HFF-Myc (cell line): ENCODE measurements at regions not wholly inside any gene's neighbourhood (a gene's known extent, or its start where the extent isn't known, plus 50 kb on each side); places are given as distances from the start of the nearest gene placed in this dataset.
"Not testable (repeated sequence)": the region's sequence is repeated elsewhere in the genome, so short reads cannot be mapped to it uniquely, and the experiment has no call there.

ENCODE experiments used
- DNase-seq: peaks from one replicate; pipeline ENCODE4 v3.0.0-alpha.2; 2011; ENCODE audit warnings: low read depth; ENCODE audit errors: extremely low read depth
- H3K4me3 ChIP-seq: replicated peaks from 2 replicates; pipeline ENCODE4 v1.5.1; 2011; ENCODE audit warnings: low read depth, mild to moderate bottlenecking, control low read depth, low read length
- TF ChIP-seq, protein P1 (sequence below): IDR thresholded peaks from 2 replicates; pipeline ENCODE4 v1.5.1; 2012; ENCODE audit warnings: mild to moderate bottlenecking, low read depth, low read length, control low read depth; ENCODE audit errors: missing control alignments

DNA sequence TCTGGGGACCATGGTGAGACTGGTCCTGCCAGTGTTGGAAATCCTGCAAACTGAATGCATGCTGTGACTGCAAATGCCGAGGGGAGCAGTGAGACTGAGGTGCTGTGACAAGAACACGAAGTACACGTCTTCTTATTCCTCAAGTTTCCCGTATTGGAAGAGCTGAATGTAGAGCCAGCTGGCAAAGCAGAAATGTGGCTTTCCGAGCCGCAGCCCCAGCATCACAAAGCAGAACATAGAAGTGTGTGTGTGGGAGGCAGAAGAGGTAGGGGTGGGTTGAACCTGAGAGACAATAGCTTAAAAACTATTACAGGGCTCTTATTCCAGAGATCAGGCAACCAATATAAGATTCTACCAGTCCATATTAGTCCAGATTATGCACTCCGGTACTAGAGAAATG is 98.8 kb downstream of the CARTPT start:
- H3K4me3 ChIP-seq, result no peak overlapping the region
- TF ChIP-seq, protein P1, sequence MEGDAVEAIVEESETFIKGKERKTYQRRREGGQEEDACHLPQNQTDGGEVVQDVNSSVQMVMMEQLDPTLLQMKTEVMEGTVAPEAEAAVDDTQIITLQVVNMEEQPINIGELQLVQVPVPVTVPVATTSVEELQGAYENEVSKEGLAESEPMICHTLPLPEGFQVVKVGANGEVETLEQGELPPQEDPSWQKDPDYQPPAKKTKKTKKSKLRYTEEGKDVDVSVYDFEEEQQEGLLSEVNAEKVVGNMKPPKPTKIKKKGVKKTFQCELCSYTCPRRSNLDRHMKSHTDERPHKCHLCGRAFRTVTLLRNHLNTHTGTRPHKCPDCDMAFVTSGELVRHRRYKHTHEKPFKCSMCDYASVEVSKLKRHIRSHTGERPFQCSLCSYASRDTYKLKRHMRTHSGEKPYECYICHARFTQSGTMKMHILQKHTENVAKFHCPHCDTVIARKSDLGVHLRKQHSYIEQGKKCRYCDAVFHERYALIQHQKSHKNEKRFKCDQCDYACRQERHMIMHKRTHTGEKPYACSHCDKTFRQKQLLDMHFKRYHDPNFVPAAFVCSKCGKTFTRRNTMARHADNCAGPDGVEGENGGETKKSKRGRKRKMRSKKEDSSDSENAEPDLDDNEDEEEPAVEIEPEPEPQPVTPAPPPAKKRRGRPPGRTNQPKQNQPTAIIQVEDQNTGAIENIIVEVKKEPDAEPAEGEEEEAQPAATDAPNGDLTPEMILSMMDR, result no peak
- DNase-seq, result no peak

DNA sequence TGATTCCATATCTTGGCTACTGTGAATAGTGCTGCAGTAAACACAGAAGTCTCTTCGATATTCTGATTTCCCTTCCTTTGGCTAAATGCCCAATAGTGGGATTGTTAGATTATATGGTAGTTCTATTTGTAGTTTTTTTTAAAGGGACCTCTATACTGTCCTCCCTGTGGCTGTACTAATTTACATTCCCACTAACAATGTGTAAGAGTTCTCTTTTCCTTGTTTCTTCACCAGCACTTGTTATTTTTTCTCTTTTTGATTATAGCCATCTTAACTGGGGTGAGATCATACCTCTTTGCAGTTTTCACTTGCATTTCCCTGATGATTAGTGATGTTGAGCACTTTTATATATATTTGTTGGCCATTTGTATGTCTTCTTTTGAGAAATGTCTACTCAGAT is 102.0 kb downstream of the CARTPT start:
- TF ChIP-seq, protein P1, result no peak
- H3K4me3 ChIP-seq, result no peak overlapping the region
- DNase-seq, result no peak

DNA sequence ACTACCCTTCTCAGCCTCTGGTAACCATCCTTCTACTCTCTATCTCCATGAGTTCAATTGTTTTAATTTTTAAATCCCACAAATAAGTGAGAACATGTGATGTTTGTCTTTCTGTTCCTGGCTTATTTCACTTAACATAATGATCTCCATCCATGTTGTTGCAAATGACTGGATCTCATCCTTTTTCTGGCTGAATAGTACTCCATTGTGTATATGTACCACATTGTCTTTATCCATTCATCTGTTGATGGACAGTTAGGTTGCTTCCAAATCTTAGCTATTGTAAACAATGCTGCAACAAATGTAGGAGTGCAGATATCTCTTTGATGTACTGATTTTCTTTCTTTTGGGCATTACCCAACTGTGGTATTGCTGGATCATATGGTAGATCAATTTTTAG is 103.0 kb downstream of the CARTPT start:
- not testable (repeated sequence) for H3K4me3 ChIP-seq, DNase-seq

DNA sequence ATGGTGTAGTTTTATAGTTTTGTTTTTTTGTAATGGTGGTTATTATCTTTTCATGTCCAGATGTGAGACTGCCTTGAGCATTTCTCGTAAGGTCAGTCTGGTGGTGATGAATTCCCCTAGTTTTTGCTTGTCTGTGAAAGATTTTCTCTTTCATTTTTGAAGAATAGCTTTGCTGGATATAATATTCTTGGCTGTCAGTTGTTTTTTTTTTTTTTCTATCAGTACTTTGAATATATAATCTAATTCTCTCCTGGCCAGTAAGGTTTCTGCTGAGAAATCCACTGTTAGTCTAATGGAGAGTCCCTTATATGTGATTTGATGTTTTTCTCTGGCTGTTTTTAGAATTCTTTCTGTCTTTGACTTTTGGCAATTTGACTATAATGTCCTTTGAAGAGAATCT is 106.9 kb downstream of the CARTPT start:
- no peak overlapping the region for H3K4me3 ChIP-seq
- DNase-seq, result no peak
- TF ChIP-seq, protein P1, result no peak

DNA sequence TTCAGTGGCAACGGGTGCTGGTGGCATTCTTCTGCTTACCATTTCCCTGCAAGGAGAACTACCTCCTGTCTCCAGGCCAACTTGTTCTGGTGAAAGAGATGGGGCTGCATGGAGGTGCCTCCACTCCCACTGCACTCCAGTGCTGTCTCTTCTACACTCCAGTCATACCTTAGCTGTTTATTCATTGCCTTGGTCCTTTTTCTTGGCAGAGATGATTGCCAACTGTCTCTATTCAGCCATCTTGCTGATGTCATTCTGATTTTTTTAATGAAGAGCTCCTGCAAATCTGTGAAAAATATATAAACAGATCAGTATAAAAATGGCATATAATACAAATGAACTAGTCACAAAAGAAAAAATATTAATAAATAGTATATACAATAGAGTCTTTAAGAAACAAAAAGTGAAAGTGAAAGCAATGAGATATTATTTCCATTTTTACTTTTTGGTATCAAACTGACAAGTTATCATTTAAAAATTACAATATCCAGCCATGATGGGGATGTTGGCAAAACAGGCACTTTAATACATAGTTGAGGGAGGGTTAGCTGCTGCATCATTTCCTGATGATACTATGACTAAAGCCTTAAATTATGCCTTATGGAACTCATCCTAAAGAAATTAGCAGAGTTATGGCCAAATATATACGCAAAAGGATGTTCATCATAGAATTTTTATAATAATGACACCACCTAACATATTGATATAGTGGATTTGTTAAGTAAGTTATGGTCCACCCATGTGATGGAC is 109.4 kb downstream of the CARTPT start:
- H3K4me3 ChIP-seq, result no peak overlapping the region
- no peak for DNase-seq
- TF ChIP-seq, protein P1, result no peak

DNA sequence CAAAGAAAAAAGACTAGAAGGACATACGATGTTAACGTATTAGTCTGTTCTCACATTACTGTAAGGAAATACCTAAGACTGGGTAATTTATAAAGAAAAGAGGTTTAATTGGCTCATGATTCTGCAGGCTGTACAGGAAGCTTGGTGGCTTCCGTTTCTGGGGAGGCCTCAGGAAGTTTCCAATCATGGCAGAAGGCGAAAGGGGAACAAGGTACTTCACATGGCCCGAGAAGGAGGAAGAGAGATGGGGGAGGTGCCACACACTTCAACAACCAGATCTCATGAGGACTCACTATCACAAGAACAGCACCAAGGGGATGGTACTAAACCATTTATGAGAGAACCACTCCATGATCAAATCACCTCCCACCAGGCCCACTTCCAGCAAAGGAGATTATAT is 110.1 kb downstream of the CARTPT start:
- TF ChIP-seq, protein P1, result no peak
- DNase-seq, result no peak
- H3K4me3 ChIP-seq, result no peak overlapping the region

DNA sequence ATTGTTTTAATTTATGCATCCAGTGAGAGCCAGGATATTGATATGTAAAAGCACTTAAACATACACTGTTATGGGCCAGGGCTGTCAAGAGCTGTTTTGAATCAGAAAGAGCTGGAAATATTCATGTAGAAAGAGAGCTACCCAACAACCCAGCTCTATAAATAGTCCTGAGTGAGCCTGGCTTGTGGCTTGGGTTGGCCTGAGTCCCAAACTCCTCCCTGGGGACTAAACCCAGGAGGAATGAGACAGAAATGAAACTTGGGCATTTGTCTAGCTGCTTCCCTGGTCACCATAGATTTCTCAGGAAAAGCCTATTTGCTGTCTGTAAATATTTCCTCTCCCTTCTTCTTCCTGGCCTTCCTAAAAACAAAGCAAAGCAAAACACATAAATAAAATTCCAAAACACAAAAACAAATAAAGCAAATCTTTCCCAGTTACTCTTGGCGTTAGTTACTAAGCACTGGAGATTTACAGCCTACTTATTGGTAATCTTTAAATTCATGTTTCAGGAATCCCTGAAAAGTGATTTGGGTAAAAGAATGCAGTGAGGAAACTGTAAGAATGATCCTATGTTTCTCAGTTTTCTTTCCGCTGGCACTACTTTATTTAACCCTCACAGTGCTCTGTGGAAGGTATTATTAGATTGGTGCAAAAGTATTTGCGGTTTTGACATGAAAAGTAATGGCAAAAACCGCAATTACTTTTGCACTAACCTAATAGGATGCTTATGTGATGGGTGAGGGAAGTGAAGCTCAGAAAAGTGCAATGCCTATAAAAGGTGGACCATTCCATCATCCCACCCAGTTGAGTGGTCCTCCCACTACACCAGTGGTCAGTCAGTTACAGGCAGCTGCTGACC is 111.8 kb downstream of the CARTPT start:
- peak; percentile 42 for DNase-seq
- TF ChIP-seq, protein P1, result no peak
- H3K4me3 ChIP-seq, result no peak overlapping the region
